GM12892 (cell line): ENCODE measurements at regions not wholly inside any gene's neighbourhood (a gene's known extent, or its start where the extent isn't known, plus 50 kb on each side); places are given as distances from the start of the nearest gene placed in this dataset.

Experiments
- POLR2A ChIP-seq: IDR thresholded peaks from 2 replicates; pipeline ENCODE4 v1.6.1; 2011; ENCODE audit warnings: low read depth, low read length, control low read depth
- POLR2AphosphoS5 ChIP-seq: IDR thresholded peaks from 2 replicates; pipeline ENCODE4 v1.6.1; 2011; ENCODE audit warnings: low read depth, low read length, control low read depth
- TAF1 ChIP-seq: IDR thresholded peaks from 2 replicates; pipeline ENCODE4 v1.6.1; 2011; ENCODE audit warnings: low read depth, mild to moderate bottlenecking, control low read depth, low read length, borderline replicate concordance

GRCh38 chr1:222106377-222106776 is 364.5 kb upstream of the DUSP10 start:
- TF ChIP-seq POLR2A, result no peak
- TF ChIP-seq POLR2AphosphoS5, result no peak
- no peak for TF ChIP-seq TAF1
